Gastroesophageal sphincter (tissue), 3 donors: ENCODE measurements at regions not wholly inside any gene's neighbourhood (a gene's known extent, or its start where the extent isn't known, plus 50 kb on each side); places are given as distances from the start of the nearest gene placed in this dataset.

Experiments
- EP300 ChIP-seq: sonication (generic); formaldehyde crosslinking; IDR thresholded peaks from one replicate; pipeline ENCODE4 v1.6.1; 2017; ENCODE audit warnings: antibody characterized with exemption, mild to moderate bottlenecking
- POLR2A ChIP-seq, 2 donors: fragments of 450-650 bp; IDR thresholded peaks; one replicate each; pipeline ENCODE4 v1.6.1; 2017; ENCODE audit warnings: antibody characterized with exemption in 2 of 2, mild to moderate bottlenecking in 2 of 2, moderate library complexity in 1 of 2
- POLR2AphosphoS5 ChIP-seq: sonication (generic); formaldehyde crosslinking; IDR thresholded peaks from one replicate; pipeline ENCODE4 v1.6.1; 2017; ENCODE audit warnings: antibody characterized with exemption
- TF ChIP-seq, protein P1 (sequence below), 4 experiments: fragments of 200-600 bp in 2 of 4; fragments of 450-650 bp in 2 of 4; sonication (generic) in 1 of 4; IDR thresholded peaks; one replicate each; pipeline ENCODE4 v1.5.1; 2017 to 2019; ENCODE audit warnings: antibody characterized with exemption in 4 of 4, mild to moderate bottlenecking in 2 of 4, moderate library complexity in 2 of 4

DNA sequence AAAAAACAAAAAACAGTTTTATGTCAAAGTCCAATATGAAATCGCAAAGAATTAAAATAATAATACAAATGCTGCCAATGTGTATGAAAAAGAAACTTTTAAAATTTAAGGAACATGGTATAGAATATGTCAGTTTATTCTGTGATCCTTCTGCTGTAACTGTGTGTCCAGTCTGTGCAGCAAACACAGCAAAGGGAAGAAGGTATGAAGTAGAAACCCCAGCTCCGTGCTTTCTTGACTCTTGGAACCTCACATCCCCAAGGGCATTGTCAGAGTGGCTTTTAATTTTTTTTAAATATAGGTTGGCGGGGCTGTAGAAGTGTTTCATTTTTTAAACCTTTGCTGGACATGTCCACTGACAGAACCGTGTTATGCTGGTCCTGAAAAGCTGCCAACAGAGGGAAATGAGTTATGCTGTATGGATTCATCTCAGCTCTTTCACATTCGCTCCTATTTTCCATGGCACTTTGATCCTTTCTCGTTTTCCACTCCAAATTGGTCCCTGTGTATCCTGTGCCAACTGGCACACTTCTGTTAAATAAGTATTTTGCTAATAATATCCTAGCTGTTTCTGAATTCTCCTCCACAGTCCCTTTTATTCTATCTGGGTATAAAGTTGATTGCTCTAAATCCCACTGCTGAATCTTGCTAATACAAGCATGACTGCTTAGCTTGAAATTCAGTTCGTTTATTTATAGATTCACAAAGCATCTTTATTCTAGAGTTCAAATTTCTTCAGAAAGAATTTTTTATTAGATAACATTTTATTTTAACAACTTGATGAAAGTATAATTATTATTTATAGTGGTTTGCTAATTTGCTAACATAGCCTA, 127.0 kb upstream of the DDIT4L start:
- TF ChIP-seq, protein P1, sequence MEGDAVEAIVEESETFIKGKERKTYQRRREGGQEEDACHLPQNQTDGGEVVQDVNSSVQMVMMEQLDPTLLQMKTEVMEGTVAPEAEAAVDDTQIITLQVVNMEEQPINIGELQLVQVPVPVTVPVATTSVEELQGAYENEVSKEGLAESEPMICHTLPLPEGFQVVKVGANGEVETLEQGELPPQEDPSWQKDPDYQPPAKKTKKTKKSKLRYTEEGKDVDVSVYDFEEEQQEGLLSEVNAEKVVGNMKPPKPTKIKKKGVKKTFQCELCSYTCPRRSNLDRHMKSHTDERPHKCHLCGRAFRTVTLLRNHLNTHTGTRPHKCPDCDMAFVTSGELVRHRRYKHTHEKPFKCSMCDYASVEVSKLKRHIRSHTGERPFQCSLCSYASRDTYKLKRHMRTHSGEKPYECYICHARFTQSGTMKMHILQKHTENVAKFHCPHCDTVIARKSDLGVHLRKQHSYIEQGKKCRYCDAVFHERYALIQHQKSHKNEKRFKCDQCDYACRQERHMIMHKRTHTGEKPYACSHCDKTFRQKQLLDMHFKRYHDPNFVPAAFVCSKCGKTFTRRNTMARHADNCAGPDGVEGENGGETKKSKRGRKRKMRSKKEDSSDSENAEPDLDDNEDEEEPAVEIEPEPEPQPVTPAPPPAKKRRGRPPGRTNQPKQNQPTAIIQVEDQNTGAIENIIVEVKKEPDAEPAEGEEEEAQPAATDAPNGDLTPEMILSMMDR (IDR thresholded peaks at IDR 0.05): no peak
- no peak for TF ChIP-seq EP300
- no peak for TF ChIP-seq POLR2A (IDR thresholded peaks at IDR 0.05)
- TF ChIP-seq POLR2AphosphoS5: no peak
